GM23248 (cell line): ENCODE measurements at regions not wholly inside any gene's neighbourhood (a gene's known extent, or its start where the extent isn't known, plus 50 kb on each side); places are given as distances from the start of the nearest gene placed in this dataset. TPM values are rescaled to one million over a fixed set of nuclear protein-coding genes. Genes with fewer than 3 reads are reported as not detected.

ENCODE experiments used
- DNase-seq: peaks from one replicate; pipeline ENCODE4 v3.0.0-alpha.2; 2015
- H2AFZ ChIP-seq: fragments of 200-600 bp; sonication (generic); 2 replicates; pipeline ENCODE4 v1.6.1; 2016; ENCODE audit warnings: antibody characterized with exemption
- H3F3A ChIP-seq: fragments of 200-600 bp; sonication (generic); 2 replicates; pipeline ENCODE4 v1.6.1; 2016; ENCODE audit warnings: mild to moderate bottlenecking, antibody characterized with exemption, mixed run types; ENCODE audit not compliant: insufficient read depth
- H3K27ac ChIP-seq: fragments of 200-600 bp; sonication (generic); 2 replicates; pipeline ENCODE4 v1.5.1; 2016; ENCODE audit warnings: mild to moderate bottlenecking
- H3K27me3 ChIP-seq: fragments of 200-600 bp; sonication (generic); replicated peaks from 2 replicates; pipeline ENCODE4 v1.6.1; 2016; ENCODE audit warnings: mild to moderate bottlenecking; ENCODE audit not compliant: insufficient read depth
- H3K36me3 ChIP-seq: fragments of 200-600 bp; sonication (generic); 2 replicates; pipeline ENCODE4 v1.6.1; 2016; ENCODE audit warnings: low read depth, mild to moderate bottlenecking
- H3K4me1 ChIP-seq: fragments of 200-600 bp; sonication (generic); 2 replicates; pipeline ENCODE4 v1.6.1; 2016; ENCODE audit warnings: mild to moderate bottlenecking; ENCODE audit not compliant: insufficient read depth
- H3K4me2 ChIP-seq: fragments of 200-600 bp; sonication (generic); one replicate; pipeline ENCODE4 v1.6.1; 2016; ENCODE audit warnings: mild to moderate bottlenecking; ENCODE audit not compliant: unreplicated experiment
- H3K4me3 ChIP-seq: fragments of 200-600 bp; sonication (generic); 2 replicates; pipeline ENCODE4 v1.5.1; 2016; ENCODE audit warnings: mild to moderate bottlenecking
- H3K79me2 ChIP-seq: fragments of 200-600 bp; sonication (generic); 2 replicates; pipeline ENCODE4 v1.6.1; 2016; ENCODE audit warnings: mild to moderate bottlenecking; ENCODE audit not compliant: insufficient read depth
- H3K9ac ChIP-seq: fragments of 200-600 bp; sonication (generic); 2 replicates; pipeline ENCODE4 v1.6.1; 2016; ENCODE audit warnings: mild to moderate bottlenecking
- H3K9me2 ChIP-seq: fragments of 200-600 bp; sonication (generic); 2 replicates; pipeline ENCODE4 v1.6.1; 2016; ENCODE audit warnings: mixed run types, mild to moderate bottlenecking, moderate library complexity; ENCODE audit not compliant: insufficient read depth
- H3K9me3 ChIP-seq: fragments of 200-600 bp; sonication (generic); one replicate; pipeline ENCODE4 v1.6.1; 2017; ENCODE audit warnings: low read depth
- H4K20me1 ChIP-seq: fragments of 200-600 bp; sonication (generic); 2 replicates; pipeline ENCODE4 v1.6.0; 2016; ENCODE audit not compliant: insufficient read depth
- EZH2 ChIP-seq: fragments of 200-600 bp; sonication (generic); IDR thresholded peaks from 2 replicates; pipeline ENCODE4 v1.6.1; 2018; ENCODE audit warnings: antibody characterized with exemption, mild to moderate bottlenecking; ENCODE audit not compliant: insufficient read depth, poor library complexity, severe bottlenecking
- EZH2phosphoT487 ChIP-seq: fragments of 200-600 bp; sonication (generic); IDR thresholded peaks from 2 replicates; pipeline ENCODE4 v1.6.1; 2018; ENCODE audit warnings: antibody characterized with exemption, moderate library complexity, mild to moderate bottlenecking, low read depth; ENCODE audit not compliant: insufficient read depth
- WGBS, 2 experiments: methylation state at CpG; one replicate each; pipeline ENCODE4 v1.1.6; 2015 to 2017; ENCODE audit warnings: low lambda C conversion rate in 2 of 2, low coverage in 1 of 2; ENCODE audit errors: missing lambda C conversion rate in 2 of 2; 5-methylcytosine and 5-hydroxymethylcytosine counted together
- in situ Hi-C: fragments of 300-500 bp; cut with MboI; formaldehyde crosslinking; loops from 2 replicates; pipeline ENCODE4 v1.15.0; 2020
- small RNA-seq: library from RNA; depleted of rRNA; stranded (forward); fragments of <200 nt; gene quantifications from one replicate; pipeline ENCODE3, GENCODE V24; 2014; ENCODE audit warnings: low read depth, low replicate concordance

DNA sequence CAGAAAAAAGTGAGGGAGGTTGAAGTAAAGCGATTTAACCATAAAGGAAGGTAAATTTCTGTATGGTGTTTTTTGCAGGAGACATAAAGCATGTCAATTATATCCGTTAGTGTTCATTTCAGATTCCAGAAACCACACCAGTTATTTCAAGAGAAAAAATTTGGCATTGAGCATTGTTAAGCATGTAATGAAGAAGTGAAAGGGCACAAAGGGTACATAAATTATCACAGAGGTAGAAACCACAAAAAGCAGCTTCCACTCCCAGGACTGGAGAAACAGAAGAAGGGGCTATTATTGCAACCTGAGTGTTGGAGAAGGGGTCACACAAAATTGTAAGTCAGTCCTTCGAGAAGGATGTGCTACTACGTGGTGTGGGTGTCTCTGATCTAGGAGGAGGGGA is 72.2 kb upstream of the DACH1 start:
- in situ Hi-C loops: no loop called here
- no peak overlapping the region for H3K4me2 ChIP-seq

DNA sequence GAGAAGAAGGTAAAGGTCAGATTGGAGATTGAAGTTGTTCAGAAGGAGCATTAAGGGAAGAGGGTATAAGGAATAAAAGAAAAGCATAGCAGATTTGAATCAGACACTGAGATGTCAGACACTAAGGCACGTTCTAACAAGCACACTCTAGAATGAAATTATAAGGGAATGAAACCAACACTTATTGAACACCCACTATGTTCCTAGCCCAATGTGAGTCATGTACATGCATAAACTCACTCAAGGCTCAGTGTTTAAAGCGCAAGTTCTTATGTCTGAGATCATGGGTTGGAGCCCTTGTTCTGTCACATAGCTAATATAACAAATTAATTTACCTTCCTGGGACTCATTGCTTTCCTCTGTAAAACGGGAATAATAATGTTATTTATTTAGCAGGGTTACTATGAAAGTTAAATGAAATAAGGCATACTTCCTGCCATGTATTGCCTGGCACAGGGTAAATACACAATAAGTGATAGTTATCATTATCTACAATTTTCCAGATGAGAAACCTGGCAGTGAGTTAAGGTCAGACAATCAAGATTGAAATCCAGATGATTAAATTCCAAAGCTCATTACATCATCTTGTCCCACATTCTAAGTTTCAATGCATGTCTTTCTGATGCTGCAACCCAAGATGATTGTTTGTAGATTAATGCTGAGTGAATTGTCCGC is 68.3 kb upstream of the DACH1 start:
- Histone ChIP-seq H3K27ac (no peak overlapping the region), H4K20me1 (no peaks in the 10 kb centered on the region), H2AFZ (no peak overlapping the region), H3K4me3 (no peak overlapping the region), H3K9me3 (no peaks in the 10 kb centered on the region), H3K9ac (no peak overlapping the region), H3K36me3 (no peaks in the 10 kb centered on the region), H3K27me3 (no peaks in the 10 kb centered on the region), H3K4me1 (no peaks in the 10 kb centered on the region), H3K9me2 (no peaks in the 10 kb centered on the region), H3K4me2 (no peak overlapping the region), H3K79me2 (no peaks in the 10 kb centered on the region), H3F3A (no peaks in the 10 kb centered on the region)
- TF ChIP-seq EZH2phosphoT487 (no peak), EZH2 (no peak)
- 10 to 17% methylated on average over 4 of the region's 4 CpGs for WGBS, 2 experiments
- DNase-seq: no peak
- in situ Hi-C loops: no loop called here

More for the DNA sequence above, 72.2 kb upstream of the DACH1 start:
- Histone ChIP-seq H3F3A (no peaks in the 10 kb centered on the region), H3K36me3 (no peaks in the 10 kb centered on the region), H4K20me1 (no peaks in the 10 kb centered on the region), H3K9ac (no peak overlapping the region), H3K9me2 (no peaks in the 10 kb centered on the region), H3K79me2 (no peaks in the 10 kb centered on the region), H3K4me3 (no peak overlapping the region), H3K9me3 (no peaks in the 10 kb centered on the region), H2AFZ (no peak overlapping the region), H3K27ac (no peak overlapping the region), H3K27me3 (no peaks in the 10 kb centered on the region), H3K4me1 (no peaks in the 10 kb centered on the region)
- no peak for DNase-seq
- 8 to 10% methylated on average over 4 of the region's 4 CpGs for WGBS, 2 experiments
- TF ChIP-seq EZH2phosphoT487 (no peak), EZH2 (no peak)

DNA sequence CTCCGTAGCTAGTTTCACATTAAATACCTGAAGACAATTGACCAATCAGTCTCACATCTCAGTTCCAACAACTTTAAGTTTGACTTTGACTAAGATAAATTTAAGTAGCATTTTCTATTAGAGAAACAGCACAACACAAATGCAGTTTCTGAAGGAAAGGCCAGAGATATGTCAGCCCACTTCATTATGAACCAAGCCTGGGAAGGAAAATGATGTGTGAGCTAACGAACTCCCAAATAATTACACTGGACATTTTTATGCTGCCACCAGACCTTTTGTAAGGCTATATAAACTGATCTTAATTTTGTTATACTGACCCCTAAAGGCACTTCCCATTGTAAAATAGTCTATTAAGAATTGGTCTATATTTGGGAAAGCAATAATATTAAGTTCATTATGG is 57.9 kb upstream of the DACH1 start:
- no peak overlapping the region for H3K4me3 ChIP-seq
- H3F3A ChIP-seq: no peaks in the 10 kb centered on the region
- WGBS, 2 experiments: 20 to 35% methylated on average over 2 of the region's 2 CpGs
- H3K36me3 ChIP-seq: no peaks in the 10 kb centered on the region
- H3K4me1 ChIP-seq: no peaks in the 10 kb centered on the region
- H3K9me3 ChIP-seq: peaks cover 5% of the 10 kb centered on the region
- DNase-seq: no peak
- no peak overlapping the region for H3K4me2 ChIP-seq
- H4K20me1 ChIP-seq: no peaks in the 10 kb centered on the region
- H2AFZ ChIP-seq: no peak overlapping the region
- H3K27ac ChIP-seq: no peak overlapping the region
- no peaks in the 10 kb centered on the region for H3K9me2 ChIP-seq
- in situ Hi-C loops: no loop called here
- H3K27me3 ChIP-seq: no peaks in the 10 kb centered on the region
- no peaks in the 10 kb centered on the region for H3K79me2 ChIP-seq
- no peak overlapping the region for H3K9ac ChIP-seq
- TF ChIP-seq EZH2 (no peak), EZH2phosphoT487 (no peak)

DNA sequence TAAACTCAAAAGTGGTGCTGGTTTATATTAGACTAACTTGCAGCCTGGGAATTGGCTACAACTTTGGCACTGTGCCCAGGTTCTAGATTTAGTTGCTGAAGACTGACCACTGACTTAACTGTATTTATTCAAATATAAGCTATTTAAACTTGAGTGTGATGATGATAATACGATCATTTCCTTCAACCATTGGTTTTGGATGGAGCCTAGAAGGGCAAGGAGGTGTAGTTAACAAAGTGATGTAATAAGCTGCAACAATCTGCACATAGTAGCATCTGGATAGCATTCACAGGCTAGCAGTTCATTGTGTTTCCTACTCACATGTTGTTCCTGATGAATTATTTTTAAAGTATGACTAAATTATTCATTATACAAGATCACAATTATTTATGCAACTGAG is 55.2 kb upstream of the DACH1 start:
- Histone ChIP-seq H3K4me1 (no peaks in the 10 kb centered on the region), H3K9ac (no peak overlapping the region), H4K20me1 (no peaks in the 10 kb centered on the region), H3K27ac (no peak overlapping the region), H3K9me2 (no peaks in the 10 kb centered on the region), H3K27me3 (no peaks in the 10 kb centered on the region), H3K4me2 (no peak overlapping the region), H3K9me3 (peaks cover 5% of the 10 kb centered on the region), H3K36me3 (no peaks in the 10 kb centered on the region), H3K79me2 (no peaks in the 10 kb centered on the region), H3F3A (no peaks in the 10 kb centered on the region), H3K4me3 (no peak overlapping the region), H2AFZ (no peak overlapping the region)
- TF ChIP-seq EZH2phosphoT487 (no peak), EZH2 (no peak)
- no peak for DNase-seq
- 0% methylated on average over 1 of the region's 1 CpG for WGBS, 2 experiments
- in situ Hi-C loops: no loop called here

Small RNA genes in the stretch of these regions (small RNA-seq; reads per million reads assigned to genes)
- gene RF00263: 0.81 reads per million, percentile 30 among the genes with 10 or more reads in this experiment
- not detected for gene RF00411
- not detected for gene RF00440
- not detected for gene RF02271
- gene RPL18AP17: not detected
